ENCODE measurements at regions not wholly inside any gene's neighbourhood (a gene's known extent, or its start where the extent isn't known, plus 50 kb on each side); places are given as distances from the start of the nearest gene placed in this dataset.

GRCh38 chr7:112994656-112995055 is 92.0 kb downstream of the GPR85 start:
- WGBS, 5 donors, result 89 to 95% (median 92%) methylated on average over 3 of the region's 3 CpGs
- TF ChIP-seq POLR2AphosphoS5 (IDR thresholded peaks at IDR 0.05), result no peak
- TF ChIP-seq CTCF (IDR thresholded peaks at IDR 0.05), result no peak
- TF ChIP-seq POLR2A (IDR thresholded peaks at IDR 0.05), result no peak
- no peak for TF ChIP-seq EP300 (IDR thresholded peaks at IDR 0.05)
- intact Hi-C loops (cut with DNase I; ENCODE audit: low total_unique reads), result no loop called here

GRCh38 chr7:112990624-112991023 is 96.0 kb downstream of the GPR85 start:
- Histone ChIP-seq H3K27me3 (no peaks in the 10 kb centered on the region), H3K9me3 (no peaks in the 10 kb centered on the region), H3K27ac (no peak overlapping the region), H3K4me1 (no peaks in the 10 kb centered on the region), H3K36me3 (no peaks in the 10 kb centered on the region), H3K4me3 (no peak overlapping the region)
- no peak for TF ChIP-seq CTCF (IDR thresholded peaks at IDR 0.05)
- TF ChIP-seq EP300 (IDR thresholded peaks at IDR 0.05), result no peak
- TF ChIP-seq POLR2A (IDR thresholded peaks at IDR 0.05), result no peak
- TF ChIP-seq POLR2AphosphoS5 (IDR thresholded peaks at IDR 0.05), result no peak
- 48 to 76% (median 66%) methylated on average over 2 of the region's 2 CpGs for WGBS, 5 donors
- no peak for DNase-seq
- intact Hi-C loops (cut with DNase I; ENCODE audit: low total_unique reads), result no loop called here

More at GRCh38 chr7:112994656-112995055, 92.0 kb downstream of the GPR85 start:
- DNase-seq, result no peak
- no peaks in the 10 kb centered on the region for H3K4me1 ChIP-seq
- no peaks in the 10 kb centered on the region for H3K9me3 ChIP-seq
- no peaks in the 10 kb centered on the region for H3K27me3 ChIP-seq
- H3K27ac ChIP-seq, result no peak overlapping the region
- H3K4me3 ChIP-seq, result no peak overlapping the region
- no peaks in the 10 kb centered on the region for H3K36me3 ChIP-seq

GRCh38 chr7:112989531-112989930 is 97.1 kb downstream of the GPR85 start:
- H3K27ac ChIP-seq, result no peak overlapping the region
- H3K9me3 ChIP-seq, result no peaks in the 10 kb centered on the region
- H3K27me3 ChIP-seq, result no peaks in the 10 kb centered on the region
- no peaks in the 10 kb centered on the region for H3K4me1 ChIP-seq
- intact Hi-C loops (cut with DNase I; ENCODE audit: low total_unique reads), result no loop called here
- H3K36me3 ChIP-seq, result no peaks in the 10 kb centered on the region
- no peak overlapping the region for H3K4me3 ChIP-seq
- peak in 1 of 2 donors; percentile 42 for DNase-seq
- TF ChIP-seq EP300 (IDR thresholded peaks at IDR 0.05), result no peak
- no peak for TF ChIP-seq POLR2A (IDR thresholded peaks at IDR 0.05)

GRCh38 chr7:112987171-112987570 is 99.5 kb downstream of the GPR85 start:
- intact Hi-C loops (cut with DNase I; ENCODE audit: low total_unique reads), result no loop called here
- no peak for TF ChIP-seq EP300 (IDR thresholded peaks at IDR 0.05)
- TF ChIP-seq CTCF (IDR thresholded peaks at IDR 0.05), result no peak
- no peak for TF ChIP-seq POLR2AphosphoS5 (IDR thresholded peaks at IDR 0.05)
- no peak for TF ChIP-seq POLR2A (IDR thresholded peaks at IDR 0.05)
- Histone ChIP-seq H3K27me3 (no peaks in the 10 kb centered on the region), H3K36me3 (no peaks in the 10 kb centered on the region), H3K4me3 (no peak overlapping the region), H3K9me3 (no peaks in the 10 kb centered on the region), H3K4me1 (no peaks in the 10 kb centered on the region), H3K27ac (no peak overlapping the region)
- DNase-seq, result no peak
- WGBS, 5 donors, result 59 to 80% (median 63%) methylated on average over 1 of the region's 1 CpG

- H3K4me3 ChIP-seq, result no peak overlapping the region
- no peaks in the 10 kb centered on the region for H3K27me3 ChIP-seq
- no peaks in the 10 kb centered on the region for H3K9me3 ChIP-seq
- DNase-seq, result no peak
- intact Hi-C loops (cut with DNase I; ENCODE audit: low total_unique reads), result no loop called here
- no peak overlapping the region for H3K27ac ChIP-seq
- no peaks in the 10 kb centered on the region for H3K4me1 ChIP-seq
- no peak for TF ChIP-seq CTCF (IDR thresholded peaks at IDR 0.05)
- TF ChIP-seq POLR2A (IDR thresholded peaks at IDR 0.05), result no peak
- TF ChIP-seq EP300 (IDR thresholded peaks at IDR 0.05), result no peak
- no peak for TF ChIP-seq POLR2AphosphoS5 (IDR thresholded peaks at IDR 0.05)
- 38 to 66% (median 47%) methylated on average over 3 of the region's 3 CpGs for WGBS, 5 donors
- H3K36me3 ChIP-seq, result no peaks in the 10 kb centered on the region
Observed at GRCh38 chr7:112986256-112987031, 100.2 kb downstream of the GPR85 start.

Data from stomach (tissue), 8 donors.